PC-9 (cell line): ENCODE measurements at regions not wholly inside any gene's neighbourhood (a gene's known extent, or its start where the extent isn't known, plus 50 kb on each side); places are given as distances from the start of the nearest gene placed in this dataset.

Source experiments
- BruUV-seq: library from RNA; stranded (reverse); fragments of 400-500 nt; replicated peaks from 2 replicates; lab custom pipeline; 2021; lab: Mats Ljungman, UMichigan
- CTCF ChIA-PET: fragments of 300-600 bp; sonication (Branson Sonifier 250); formaldehyde crosslinking; loops from one replicate; lab custom pipeline; 2022; ENCODE audit warnings: antibody characterized with exemption; lab: Charles Lee
- POLR2A ChIA-PET: fragments of 300-600 bp; sonication (Branson Sonifier 250); formaldehyde crosslinking; loops from one replicate; lab custom pipeline; 2022; ENCODE audit warnings: antibody characterized with exemption; ENCODE audit not compliant: unreplicated experiment; lab: Charles Lee
- DNase-seq, 2 experiments: peaks; one replicate each; pipeline versions ENCODE4 v3.0.0 to v3.0.0-alpha.2; 2015 to 2022; ENCODE audit warnings: mixed read lengths in 1 of 2
- H2AFZ ChIP-seq: fragments of 200-600 bp; sonication (generic); 2 replicates; pipeline ENCODE4 v1.8.1; 2017; ENCODE audit warnings: antibody characterized with exemption
- H3F3A ChIP-seq: fragments of 200-600 bp; sonication (generic); 2 replicates; pipeline ENCODE4 v1.8.1; 2017; ENCODE audit warnings: antibody characterized with exemption, mild to moderate bottlenecking, low read depth; ENCODE audit not compliant: insufficient read depth
- H3K27ac ChIP-seq: fragments of 200-600 bp; sonication (generic); 2 replicates; pipeline ENCODE4 v1.6.1; 2016; ENCODE audit warnings: mixed run types
- H3K27me3 ChIP-seq: fragments of 200-600 bp; sonication (generic); 2 replicates; pipeline ENCODE4 v1.6.1; 2016; ENCODE audit warnings: low read depth, mixed run types; ENCODE audit not compliant: insufficient read depth
- H3K36me3 ChIP-seq: fragments of 200-600 bp; sonication (generic); 2 replicates; pipeline ENCODE4 v1.6.1; 2016; ENCODE audit warnings: low read depth, mixed run types
- H3K4me1 ChIP-seq: fragments of 200-600 bp; sonication (generic); replicated peaks from 2 replicates; pipeline ENCODE4 v1.6.1; 2016; ENCODE audit warnings: mixed run types; ENCODE audit not compliant: insufficient read depth
- H3K4me2 ChIP-seq: fragments of 200-600 bp; sonication (generic); 2 replicates; pipeline ENCODE4 v1.6.1; 2017; ENCODE audit warnings: mixed run types
- H3K4me3 ChIP-seq: fragments of 200-600 bp; sonication (generic); 2 replicates; pipeline ENCODE4 v1.6.1; 2016; ENCODE audit warnings: mixed run types
- H3K79me2 ChIP-seq: fragments of 200-600 bp; sonication (generic); 2 replicates; pipeline ENCODE4 v1.6.1; 2017; ENCODE audit warnings: low read depth, mixed run types
- H3K9me2 ChIP-seq: fragments of 200-600 bp; sonication (generic); 2 replicates; pipeline ENCODE4 v1.8.1; 2017; ENCODE audit warnings: mild to moderate bottlenecking; ENCODE audit not compliant: insufficient read depth
- H3K9me3 ChIP-seq: fragments of 200-600 bp; sonication (generic); 2 replicates; pipeline ENCODE4 v1.8.1; 2016; ENCODE audit warnings: low read depth; ENCODE audit not compliant: insufficient read depth
- H4K20me1 ChIP-seq: fragments of 200-600 bp; sonication (generic); 2 replicates; pipeline ENCODE4 v1.8.1; 2017; ENCODE audit not compliant: insufficient read depth
- CTCF ChIP-seq: fragments of 200-600 bp; sonication (generic); conservative IDR thresholded peaks from 2 replicates; pipeline ENCODE4 v1.6.1; 2017; ENCODE audit warnings: mixed run types, antibody characterized with exemption, mild to moderate bottlenecking, moderate library complexity
- EZH2 ChIP-seq: fragments of 200-600 bp; sonication (generic); IDR thresholded peaks from 2 replicates; pipeline ENCODE4 v1.8.0; 2017; ENCODE audit warnings: antibody characterized with exemption, low read depth
- intact Hi-C: fragments of 100-400 bp; cut with micrococcal nuclease; formaldehyde crosslinking; loops from one replicate; pipeline ENCODE4 v1.10.0; 2022; ENCODE audit not compliant: unreplicated experiment

DNA sequence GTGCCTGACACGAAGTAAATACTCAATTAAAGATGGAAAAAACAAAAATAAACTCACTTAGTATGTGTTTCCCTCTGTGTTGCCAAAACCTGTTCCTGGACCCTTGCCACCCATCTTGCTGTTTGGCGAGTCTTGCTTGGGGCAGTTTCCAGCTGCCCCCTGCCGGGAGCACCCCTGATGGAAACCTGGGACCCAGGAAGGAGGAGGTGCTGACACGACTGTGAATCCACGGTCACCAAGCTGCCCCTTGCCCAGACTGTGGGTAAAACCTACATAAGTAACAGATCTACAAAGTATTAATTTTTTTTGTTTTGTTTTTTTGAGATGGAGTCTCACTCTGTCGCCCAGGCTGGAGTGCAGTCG, 50.1 kb upstream of the SIAH1 start:
- Histone ChIP-seq H3F3A (peaks cover 4% of the 10 kb centered on the region; the same call in 1 of the 2 replicates), H2AFZ (no peak overlapping the region), H3K4me1 (peaks cover 10% of the 10 kb centered on the region; the same call in 1 of the 2 replicates), H3K36me3 (no peaks in the 10 kb centered on the region), H3K4me3 (no peak overlapping the region), H3K79me2 (no peaks in the 10 kb centered on the region), H4K20me1 (no peaks in the 10 kb centered on the region), H3K9me3 (no peaks in the 10 kb centered on the region), H3K9me2 (no peaks in the 10 kb centered on the region), H3K27me3 (no peaks in the 10 kb centered on the region), H3K4me2 (no peak overlapping the region), H3K27ac (no peak overlapping the region)
- no TSS peak for BruUV-seq
- DNase-seq, result no peak
- intact Hi-C loops, result no loop called here
- TF ChIP-seq CTCF (no peak), EZH2 (no peak)
- POLR2A ChIA-PET, result no interaction called here
- CTCF ChIA-PET, result no interaction called here
